Fibroblast of lung (primary cell): ENCODE measurements at regions not wholly inside any gene's neighbourhood (a gene's known extent, or its start where the extent isn't known, plus 50 kb on each side); places are given as distances from the start of the nearest gene placed in this dataset.

ENCODE experiments used
- DNase-seq, 2 donors: peaks; one replicate each; pipeline versions ENCODE4 v3.0.0 to v3.0.0-alpha.2; 2010; ENCODE audit warnings: low read depth in 2 of 2
- H2AFZ ChIP-seq: 2 replicates; pipeline ENCODE4 v1.5.1; 2012; ENCODE audit warnings: low read length, control low read depth, inconsistent platforms
- H3K27ac ChIP-seq: 2 replicates; pipeline ENCODE4 v1.5.1; 2011; ENCODE audit warnings: low read length, control low read depth; ENCODE audit not compliant: insufficient read depth
- H3K27me3 ChIP-seq: 2 replicates; pipeline ENCODE4 v1.5.1; 2011; ENCODE audit warnings: mild to moderate bottlenecking, low read length; ENCODE audit not compliant: control insufficient read depth, insufficient read depth
- H3K36me3 ChIP-seq: 2 replicates; pipeline ENCODE4 v1.5.1; 2011; ENCODE audit warnings: low read length; ENCODE audit not compliant: control insufficient read depth, insufficient read depth
- H3K4me1 ChIP-seq: 2 replicates; pipeline ENCODE4 v1.5.1; 2011; ENCODE audit warnings: low read length; ENCODE audit not compliant: control insufficient read depth, insufficient read depth; ENCODE audit errors: extremely low read depth
- H3K4me2 ChIP-seq: 2 replicates; pipeline ENCODE4 v1.5.1; 2011; ENCODE audit warnings: low read length, control low read depth; ENCODE audit not compliant: insufficient read depth; ENCODE audit errors: extremely low read depth
- H3K4me3 ChIP-seq, 4 experiments: fragments of 200-600 bp in 1 of 4; sonication (generic) in 1 of 4; replicated peaks in 1 of 4; 2 replicates each; pipeline ENCODE4 v1.5.1; 2011 to 2016; ENCODE audit warnings: low read length in 4 of 4, low read depth in 3 of 4, mild to moderate bottlenecking in 3 of 4, control low read depth in 2 of 4, inconsistent platforms in 1 of 4, mixed read lengths in 1 of 4; ENCODE audit not compliant: insufficient read depth in 1 of 4; ENCODE audit errors: control extremely low read depth in 1 of 4
- H3K79me2 ChIP-seq: 2 replicates; pipeline ENCODE4 v1.5.1; 2012; ENCODE audit warnings: mild to moderate bottlenecking, low read length, inconsistent platforms; ENCODE audit not compliant: control insufficient read depth, insufficient read depth
- H3K9ac ChIP-seq: 2 replicates; pipeline ENCODE4 v1.5.1; 2011; ENCODE audit warnings: mild to moderate bottlenecking, low read length, control low read depth; ENCODE audit not compliant: insufficient read depth
- H3K9me3 ChIP-seq: 2 replicates; pipeline ENCODE4 v1.5.1; 2012; ENCODE audit warnings: low read depth, low read length; ENCODE audit not compliant: control insufficient read depth, insufficient read depth
- H4K20me1 ChIP-seq: 2 replicates; pipeline ENCODE4 v1.5.1; 2011; ENCODE audit warnings: low read length; ENCODE audit not compliant: control insufficient read depth, insufficient read depth; ENCODE audit errors: extremely low read depth
- EZH2 ChIP-seq: IDR thresholded peaks from 2 replicates; pipeline ENCODE4 v1.5.1; 2012; ENCODE audit warnings: low read length, control low read depth, mild to moderate bottlenecking; ENCODE audit errors: missing control alignments
- TF ChIP-seq, protein P1 (sequence below), 2 donors: IDR thresholded peaks in 1 of 2; conservative IDR thresholded peaks in 1 of 2; 1 replicate in 1 of 2; 2 replicates in 1 of 2; pipeline ENCODE4 v1.5.1; 2011 to 2012; ENCODE audit warnings: low read length in 2 of 2, control low read depth in 1 of 2, inconsistent platforms in 1 of 2, low read depth in 1 of 2, mild to moderate bottlenecking in 1 of 2

DNA sequence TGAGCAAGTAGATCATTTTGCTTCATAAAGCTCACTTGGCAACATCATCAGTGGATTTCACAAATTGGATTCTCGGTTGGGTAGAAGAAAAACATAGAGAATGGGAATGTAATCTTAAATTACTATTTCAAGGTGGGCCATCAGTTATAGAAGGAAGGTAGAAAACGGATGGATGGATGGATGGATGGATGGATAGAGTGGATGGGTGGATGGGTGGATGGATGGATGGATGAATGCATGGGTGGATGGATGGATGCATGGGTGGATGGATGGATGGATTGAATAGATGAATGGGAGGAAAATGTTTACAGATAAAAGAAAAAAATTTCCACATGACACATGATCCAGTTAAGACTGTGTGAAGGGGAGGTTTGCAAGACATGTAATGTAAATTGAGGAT is 159.7 kb downstream of the MEX3B start:
- H3K4me2 ChIP-seq = no peak overlapping the region
- H3K9me3 ChIP-seq = no peaks in the 10 kb centered on the region
- H3K36me3 ChIP-seq = no peaks in the 10 kb centered on the region
- no peak for DNase-seq
- no peaks in the 10 kb centered on the region for H3K27me3 ChIP-seq
- H3K4me3 ChIP-seq = no peak overlapping the region
- H3K4me1 ChIP-seq = peaks cover 8% of the 10 kb centered on the region
- no peak overlapping the region for H3K9ac ChIP-seq
- no peak overlapping the region for H2AFZ ChIP-seq
- no peak overlapping the region for H3K27ac ChIP-seq
- H3K79me2 ChIP-seq = no peaks in the 10 kb centered on the region
- TF ChIP-seq EZH2 = no peak
- TF ChIP-seq, protein P1, sequence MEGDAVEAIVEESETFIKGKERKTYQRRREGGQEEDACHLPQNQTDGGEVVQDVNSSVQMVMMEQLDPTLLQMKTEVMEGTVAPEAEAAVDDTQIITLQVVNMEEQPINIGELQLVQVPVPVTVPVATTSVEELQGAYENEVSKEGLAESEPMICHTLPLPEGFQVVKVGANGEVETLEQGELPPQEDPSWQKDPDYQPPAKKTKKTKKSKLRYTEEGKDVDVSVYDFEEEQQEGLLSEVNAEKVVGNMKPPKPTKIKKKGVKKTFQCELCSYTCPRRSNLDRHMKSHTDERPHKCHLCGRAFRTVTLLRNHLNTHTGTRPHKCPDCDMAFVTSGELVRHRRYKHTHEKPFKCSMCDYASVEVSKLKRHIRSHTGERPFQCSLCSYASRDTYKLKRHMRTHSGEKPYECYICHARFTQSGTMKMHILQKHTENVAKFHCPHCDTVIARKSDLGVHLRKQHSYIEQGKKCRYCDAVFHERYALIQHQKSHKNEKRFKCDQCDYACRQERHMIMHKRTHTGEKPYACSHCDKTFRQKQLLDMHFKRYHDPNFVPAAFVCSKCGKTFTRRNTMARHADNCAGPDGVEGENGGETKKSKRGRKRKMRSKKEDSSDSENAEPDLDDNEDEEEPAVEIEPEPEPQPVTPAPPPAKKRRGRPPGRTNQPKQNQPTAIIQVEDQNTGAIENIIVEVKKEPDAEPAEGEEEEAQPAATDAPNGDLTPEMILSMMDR (conservative IDR thresholded peaks at IDR 0.05 in 1 of 2, IDR thresholded peaks at IDR 0.05 in 1 of 2; ENCODE audit: low read depth in 1 of 2, low read length in 2 of 2) = no peak
- no peaks in the 10 kb centered on the region for H4K20me1 ChIP-seq

DNA sequence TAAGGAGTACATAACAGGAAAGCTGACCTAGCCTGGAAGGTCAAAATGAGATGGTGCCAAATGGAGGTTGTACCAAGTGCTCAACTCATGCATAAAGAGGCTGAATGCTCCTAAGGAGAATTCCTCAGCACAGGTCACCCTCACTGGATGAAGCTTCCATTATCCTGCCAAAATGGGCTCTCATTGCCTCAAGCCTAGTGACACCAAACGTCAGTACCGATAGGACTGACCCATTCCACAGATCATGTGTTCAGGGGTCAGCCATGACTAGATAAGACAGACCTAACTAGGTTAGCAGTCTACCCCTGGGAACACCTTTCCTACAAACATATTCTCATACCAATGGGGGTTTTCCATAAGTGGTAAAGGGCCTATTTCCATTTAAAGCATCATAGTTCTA is 160.7 kb downstream of the MEX3B start:
- H3K9ac ChIP-seq = no peak overlapping the region
- no peaks in the 10 kb centered on the region for H3K27me3 ChIP-seq
- no peak for DNase-seq
- peaks cover 8% of the 10 kb centered on the region for H3K4me1 ChIP-seq
- no peak for TF ChIP-seq EZH2
- TF ChIP-seq, protein P1 (conservative IDR thresholded peaks at IDR 0.05 in 1 of 2, IDR thresholded peaks at IDR 0.05 in 1 of 2; ENCODE audit: low read depth in 1 of 2, low read length in 2 of 2) = no peak
- H3K9me3 ChIP-seq = no peaks in the 10 kb centered on the region
- H4K20me1 ChIP-seq = no peaks in the 10 kb centered on the region
- no peak overlapping the region for H3K4me2 ChIP-seq
- H2AFZ ChIP-seq = no peak overlapping the region
- H3K4me3 ChIP-seq = no peak overlapping the region
- no peak overlapping the region for H3K27ac ChIP-seq
- H3K79me2 ChIP-seq = no peaks in the 10 kb centered on the region
- H3K36me3 ChIP-seq = no peaks in the 10 kb centered on the region

DNA sequence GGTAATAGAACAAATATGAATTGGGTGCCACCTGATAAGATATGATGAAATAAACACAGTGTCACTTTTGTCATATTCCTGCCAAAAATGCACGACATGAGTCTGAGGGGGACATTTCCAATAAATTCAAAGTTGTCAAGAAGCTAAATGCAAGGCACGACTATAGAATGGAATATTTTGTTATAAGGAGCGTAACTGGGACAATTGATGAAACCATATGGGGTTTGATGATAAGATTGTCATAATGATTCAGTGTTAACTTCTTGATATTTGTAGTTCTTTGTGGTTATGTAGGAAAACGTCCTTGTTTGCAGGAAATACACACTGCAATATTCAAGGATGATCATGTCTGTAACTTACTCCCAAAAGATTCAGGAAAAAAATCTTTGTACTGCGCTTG is 163.3 kb downstream of the MEX3B start:
- Histone ChIP-seq H3K4me2 (no peak overlapping the region), H3K4me3 (no peak overlapping the region), H3K4me1 (peaks cover under 1% of the 10 kb centered on the region)

More for the DNA sequence above, 163.3 kb downstream of the MEX3B start:
- no peaks in the 10 kb centered on the region for H3K36me3 ChIP-seq
- H3K27ac ChIP-seq = no peak overlapping the region
- H2AFZ ChIP-seq = no peak overlapping the region
- H3K27me3 ChIP-seq = no peaks in the 10 kb centered on the region
- H3K9ac ChIP-seq = no peak overlapping the region
- DNase-seq = no peak
- H3K9me3 ChIP-seq = no peaks in the 10 kb centered on the region
- H3K79me2 ChIP-seq = no peaks in the 10 kb centered on the region
- TF ChIP-seq, protein P1 (conservative IDR thresholded peaks at IDR 0.05 in 1 of 2, IDR thresholded peaks at IDR 0.05 in 1 of 2; ENCODE audit: low read depth in 1 of 2, low read length in 2 of 2) = no peak
- no peak for TF ChIP-seq EZH2
- H4K20me1 ChIP-seq = no peaks in the 10 kb centered on the region
